Mucosa of descending colon (tissue), 3 donors: ENCODE measurements at regions not wholly inside any gene's neighbourhood (a gene's known extent, or its start where the extent isn't known, plus 50 kb on each side); places are given as distances from the start of the nearest gene placed in this dataset.

Experiments
- ATAC-seq: fragments of 200-7000 bp; cut with Tn5 transposase; one replicate; pipeline ENCODE4 v1.9.1; 2020; ENCODE audit warnings: mild to moderate bottlenecking, moderate library complexity
- DNase-seq, 3 donors: peaks; one replicate each; pipeline ENCODE4 v3.0.0-alpha.2; 2020
- H3K36me3 ChIP-seq: fragments of 200-600 bp; one replicate; pipeline ENCODE4 v1.8.0; 2021; ENCODE audit warnings: low read depth, mild to moderate bottlenecking
- H3K4me1 ChIP-seq: fragments of 200-600 bp; one replicate; pipeline ENCODE4 v1.8.0; 2021; ENCODE audit warnings: low read depth, mild to moderate bottlenecking
- H3K4me3 ChIP-seq: fragments of 200-600 bp; one replicate; pipeline ENCODE4 v1.8.0; 2021; ENCODE audit warnings: mild to moderate bottlenecking
- H3K9me3 ChIP-seq: fragments of 200-600 bp; one replicate; pipeline ENCODE4 v1.8.0; 2021; ENCODE audit warnings: mild to moderate bottlenecking
- CTCF ChIP-seq: fragments of 200-600 bp; IDR thresholded peaks from one replicate; pipeline ENCODE4 v1.8.0; 2022; ENCODE audit warnings: antibody characterized with exemption, mild to moderate bottlenecking
- intact Hi-C, 2 donors: fragments of 100-400 bp; cut with DNase I in 1 of 2; cut with micrococcal nuclease in 1 of 2; formaldehyde crosslinking; loops; one replicate each; pipeline versions ENCODE4 v1.11.0 to v1.11.1; 2022; cut with DNase I, micrococcal nuclease
- donor health status: DM: no; HTN: no; CAD: no; lungs with moderate emphysema.
- donor health status: DM: no; HTN: no; CAD: no.
- donor health status: DM: no; HTN: yes; CAD: no.

- no peak for TF ChIP-seq CTCF
- ATAC-seq = no peak
These were observed 79.0 kb upstream of the MAP10 start for GRCh38 chr1:232726048-232726779.

GRCh38 chr1:232728507-232729263, 76.5 kb upstream of the MAP10 start:
- intact Hi-C loops = no loop called here
- H3K4me3 ChIP-seq = no peak overlapping the region
- no peaks in the 10 kb centered on the region for H3K4me1 ChIP-seq
- ATAC-seq (no peak), DNase-seq (no peak)
- no peak for TF ChIP-seq CTCF
- no peaks in the 10 kb centered on the region for H3K36me3 ChIP-seq
- no peaks in the 10 kb centered on the region for H3K9me3 ChIP-seq

More at GRCh38 chr1:232726048-232726779, 79.0 kb upstream of the MAP10 start:
- H3K9me3 ChIP-seq = no peaks in the 10 kb centered on the region
- H3K4me1 ChIP-seq = no peaks in the 10 kb centered on the region
- intact Hi-C loops = no loop called here
- no peak overlapping the region for H3K4me3 ChIP-seq
- no peaks in the 10 kb centered on the region for H3K36me3 ChIP-seq
- no peak for DNase-seq

- DNase-seq (no peak), ATAC-seq (no peak)
- no peaks in the 10 kb centered on the region for H3K36me3 ChIP-seq
- H3K9me3 ChIP-seq = no peaks in the 10 kb centered on the region
- H3K4me3 ChIP-seq = no peak overlapping the region
- no peak for TF ChIP-seq CTCF
- intact Hi-C loops = no loop called here
- H3K4me1 ChIP-seq = no peaks in the 10 kb centered on the region
These were observed 72.8 kb upstream of the MAP10 start for GRCh38 chr1:232732344-232732910.

GRCh38 chr1:232737917-232738316, 67.3 kb upstream of the MAP10 start:
- intact Hi-C loops = no loop called here
- no peak for TF ChIP-seq CTCF
- no peak for ATAC-seq

GRCh38 chr1:232743999-232744398, 61.2 kb upstream of the MAP10 start:
- ATAC-seq = no peak
- intact Hi-C loops = no loop called here

More at GRCh38 chr1:232737917-232738316, 67.3 kb upstream of the MAP10 start:
- Histone ChIP-seq H3K4me3 (no peak overlapping the region), H3K4me1 (no peaks in the 10 kb centered on the region), H3K36me3 (no peaks in the 10 kb centered on the region), H3K9me3 (no peaks in the 10 kb centered on the region)
- no peak for DNase-seq

More at GRCh38 chr1:232743999-232744398, 61.2 kb upstream of the MAP10 start:
- no peak for TF ChIP-seq CTCF
- no peak for DNase-seq
- H3K4me3 ChIP-seq = no peak overlapping the region
- peaks cover 16% of the 10 kb centered on the region for H3K9me3 ChIP-seq
- no peaks in the 10 kb centered on the region for H3K4me1 ChIP-seq
- no peaks in the 10 kb centered on the region for H3K36me3 ChIP-seq
